H1 (cell line): ENCODE measurements at regions not wholly inside any gene's neighbourhood (a gene's known extent, or its start where the extent isn't known, plus 50 kb on each side); places are given as distances from the start of the nearest gene placed in this dataset.

Source experiments
- CTCF ChIA-PET: fragments of 300-600 bp; sonication (Branson Sonifier 250); formaldehyde crosslinking; loops from one replicate; lab custom pipeline; 2021; ENCODE audit not compliant: partially characterized antibody; lab: Charles Lee
- POLR2A ChIA-PET: fragments of 300-600 bp; sonication (Branson Sonifier 250); formaldehyde crosslinking; loops from one replicate; lab custom pipeline; 2021; ENCODE audit warnings: inconsistent platforms; ENCODE audit not compliant: partially characterized antibody; lab: Charles Lee
- DNase-seq, 2 experiments: peaks; one replicate each; pipeline versions ENCODE4 v3.0.0 to v3.0.0-alpha.2; 2010 to 2022; ENCODE audit warnings: low spot score in 2 of 2, low read depth in 1 of 2, mixed read lengths in 1 of 2
- FAIRE-seq: peaks from 2 replicates; lab custom pipeline; 2011; peaks lifted over from hg19 to GRCh38; lab: Jason Lieb, UNC
- H2AFZ ChIP-seq: 2 replicates; pipeline ENCODE4 v1.8.1; 2012; ENCODE audit warnings: low read length, inconsistent platforms
- H2AK5ac ChIP-seq: 2 replicates; pipeline ENCODE4 v1.6.1; 2013; ENCODE audit warnings: low read depth, low read length
- H2BK120ac ChIP-seq: replicated peaks from 2 replicates; pipeline ENCODE3; 2013; ENCODE audit warnings: low read depth, low read length, inconsistent platforms
- H2BK12ac ChIP-seq: 2 replicates; pipeline ENCODE4 v1.6.1; 2013; ENCODE audit warnings: low read depth, low read length
- H2BK15ac ChIP-seq: 2 replicates; pipeline ENCODE4 v1.6.1; 2013; ENCODE audit warnings: low read length
- H2BK20ac ChIP-seq: 2 replicates; pipeline ENCODE4 v1.6.1; 2013; ENCODE audit warnings: low read length
- H2BK5ac ChIP-seq: 2 replicates; pipeline ENCODE4 v1.6.1; 2013; ENCODE audit warnings: low read depth, low read length
- H3K14ac ChIP-seq: 2 replicates; pipeline ENCODE4 v1.6.1; 2013; ENCODE audit warnings: inconsistent platforms; ENCODE audit not compliant: insufficient read length
- H3K18ac ChIP-seq: 2 replicates; pipeline ENCODE4 v1.6.1; 2013; ENCODE audit warnings: low read length; ENCODE audit errors: extremely low read depth
- H3K23ac ChIP-seq: 2 replicates; pipeline ENCODE4 v1.6.1; 2013; ENCODE audit warnings: inconsistent platforms; ENCODE audit not compliant: insufficient read length
- H3K23me2 ChIP-seq: 2 replicates; pipeline ENCODE4 v1.6.1; 2013; ENCODE audit warnings: low read depth, low read length
- H3K27ac ChIP-seq: 2 replicates; pipeline ENCODE4 v1.6.1; 2011; ENCODE audit warnings: low read depth, low read length, inconsistent platforms
- H3K27me3 ChIP-seq, 4 experiments: replicated peaks in 1 of 4; 1 replicate in 1 of 4; 2 replicates in 3 of 4; pipeline versions ENCODE4 v1.6.1 to v1.8.1; 2011 to 2013; ENCODE audit warnings: low read length in 3 of 4, mild to moderate bottlenecking in 3 of 4, inconsistent platforms in 2 of 4, mixed read lengths in 2 of 4, moderate library complexity in 1 of 4; ENCODE audit not compliant: control insufficient read depth in 3 of 4, insufficient read depth in 3 of 4; ENCODE audit errors: extremely low read depth in 1 of 4
- H3K36me3 ChIP-seq, 4 experiments: 2 replicates each; pipeline versions ENCODE4 v1.6.1 to v1.8.1; 2011 to 2013; ENCODE audit warnings: mild to moderate bottlenecking in 4 of 4, low read length in 3 of 4, moderate library complexity in 2 of 4, control low read depth in 1 of 4, inconsistent platforms in 1 of 4; ENCODE audit not compliant: insufficient read depth in 4 of 4, control insufficient read depth in 2 of 4
- H3K4ac ChIP-seq: replicated peaks from 2 replicates; pipeline ENCODE3; 2013; ENCODE audit warnings: low read length, low read depth, mixed read lengths, inconsistent platforms; ENCODE audit not compliant: insufficient read length
- H3K4me1 ChIP-seq, 4 experiments: replicated peaks in 1 of 4; 1 replicate in 1 of 4; 2 replicates in 3 of 4; pipeline versions ENCODE4 v1.6.1 to v1.8.1; 2011 to 2013; ENCODE audit warnings: low read length in 3 of 4, inconsistent platforms in 2 of 4, mixed read lengths in 1 of 4; ENCODE audit not compliant: insufficient read depth in 4 of 4, control insufficient read depth in 3 of 4
- H3K4me2 ChIP-seq, 2 experiments: 2 replicates each; pipeline versions ENCODE4 v1.6.1 to v1.8.1; 2011 to 2013; ENCODE audit warnings: low read depth in 2 of 2, low read length in 2 of 2, control low read depth in 1 of 2, inconsistent platforms in 1 of 2, mild to moderate bottlenecking in 1 of 2; ENCODE audit not compliant: insufficient read depth in 1 of 2
- H3K4me3 ChIP-seq, 4 experiments: fragments of 200-600, 300-600 bp in 1 of 4; sonication (generic), shearing (Covaris generic), sonication (Bioruptor Twin) in 1 of 4; 2 replicates each; pipeline versions ENCODE4 v1.5.1 to v1.8.1; 2011 to 2016; ENCODE audit warnings: low read length in 4 of 4, low read depth in 3 of 4, control low read depth in 2 of 4, inconsistent platforms in 2 of 4, mild to moderate bottlenecking in 2 of 4, mixed read lengths in 1 of 4, moderate library complexity in 1 of 4; ENCODE audit not compliant: insufficient read depth in 2 of 4; ENCODE audit errors: extremely low read depth in 1 of 4
- H3K56ac ChIP-seq: replicated peaks from 2 replicates; pipeline ENCODE3; 2013; ENCODE audit warnings: low read depth, mild to moderate bottlenecking, mixed read lengths, low read length, inconsistent platforms; ENCODE audit not compliant: insufficient read length
- H3K79me1 ChIP-seq: 2 replicates; pipeline ENCODE4 v1.6.1; 2013; ENCODE audit warnings: low read depth, low read length, control low read depth
- H3K79me2 ChIP-seq, 2 experiments: 2 replicates each; pipeline versions ENCODE4 v1.6.1 to v1.8.1; 2012 to 2013; ENCODE audit warnings: low read length in 2 of 2, mild to moderate bottlenecking in 2 of 2, inconsistent platforms in 1 of 2; ENCODE audit not compliant: insufficient read depth in 2 of 2, control insufficient read depth in 1 of 2
- H3K9ac ChIP-seq, 4 experiments: replicated peaks in 1 of 4; 1 replicate in 1 of 4; 2 replicates in 3 of 4; pipeline versions ENCODE4 v1.6.1 to v1.8.1; 2011 to 2013; ENCODE audit warnings: low read depth in 3 of 4, low read length in 3 of 4, control low read depth in 2 of 4, mild to moderate bottlenecking in 2 of 4, moderate library complexity in 2 of 4, inconsistent platforms in 1 of 4; ENCODE audit errors: extremely low read depth in 1 of 4
- H3K9me3 ChIP-seq, 2 experiments: 2 replicates each; pipeline versions ENCODE4 v1.6.1 to v1.8.1; 2012 to 2013; ENCODE audit warnings: mild to moderate bottlenecking in 2 of 2, moderate library complexity in 2 of 2, control low read depth in 1 of 2, inconsistent platforms in 1 of 2, low read depth in 1 of 2, low read length in 1 of 2, mixed read lengths in 1 of 2; ENCODE audit not compliant: insufficient read depth in 2 of 2
- H4K20me1 ChIP-seq, 2 experiments: replicated peaks in 1 of 2; 2 replicates each; pipeline versions ENCODE3 to v1.8.1; 2011 to 2013; ENCODE audit warnings: inconsistent platforms in 2 of 2, low read length in 2 of 2, mild to moderate bottlenecking in 1 of 2; ENCODE audit not compliant: insufficient read depth in 2 of 2, control insufficient read depth in 1 of 2
- H4K5ac ChIP-seq: 2 replicates; pipeline ENCODE4 v1.6.1; 2013; ENCODE audit warnings: low read length, low read depth, mixed read lengths, inconsistent platforms; ENCODE audit not compliant: insufficient read length
- H4K8ac ChIP-seq: 2 replicates; pipeline ENCODE4 v1.8.0; 2013; ENCODE audit warnings: mild to moderate bottlenecking, moderate library complexity, low read length, inconsistent platforms; ENCODE audit not compliant: insufficient read depth; ENCODE audit errors: extremely low read depth
- H4K91ac ChIP-seq: replicated peaks from 2 replicates; pipeline ENCODE3; 2013; ENCODE audit warnings: low read length, mixed read lengths, inconsistent platforms; ENCODE audit not compliant: insufficient read length
- PHF8 ChIP-seq: fragments of 200-600 bp; sonication (generic); conservative IDR thresholded peaks from 2 replicates; pipeline ENCODE4 v1.7.1; 2012; ENCODE audit warnings: low read depth, mild to moderate bottlenecking, inconsistent platforms, low read length, moderate library complexity
- SIX5 ChIP-seq: IDR thresholded peaks from 2 replicates; pipeline ENCODE4 v1.6.1; 2011; ENCODE audit warnings: mild to moderate bottlenecking, low read depth, low read length
- SP1 ChIP-seq: IDR thresholded peaks from 2 replicates; pipeline ENCODE4 v1.6.1; 2011; ENCODE audit warnings: low read depth, low read length
- TAF1 ChIP-seq: IDR thresholded peaks from 2 replicates; pipeline ENCODE4 v1.6.1; 2011; ENCODE audit warnings: mild to moderate bottlenecking, low read depth, low read length
- YY1 ChIP-seq: IDR thresholded peaks from 2 replicates; pipeline ENCODE4 v1.6.1; 2011; ENCODE audit warnings: low read depth, mild to moderate bottlenecking, low read length
- WGBS, 2 experiments: shearing (Covaris generic) in 1 of 2; methylation state at CpG; one replicate each; pipeline versions ENCODE4 v1.1.6 to v1.1.7; 2013 to 2015; ENCODE audit warnings: low lambda C conversion rate in 2 of 2, mixed read lengths in 2 of 2, inconsistent platforms in 1 of 2, low coverage in 1 of 2, missing lambda C conversion rate in 1 of 2; ENCODE audit not compliant: insufficient replicate concordance in 2 of 2, insufficient coverage in 1 of 2, insufficient read length in 1 of 2; ENCODE audit errors: extremely low coverage in 1 of 2, missing lambda C conversion rate in 1 of 2; 5-methylcytosine and 5-hydroxymethylcytosine counted together
- TF ChIP-seq, protein P1 (sequence below): IDR thresholded peaks from 2 replicates; pipeline ENCODE4 v1.6.1; 2011; ENCODE audit warnings: low read length, improper control_type of control experiment

DNA sequence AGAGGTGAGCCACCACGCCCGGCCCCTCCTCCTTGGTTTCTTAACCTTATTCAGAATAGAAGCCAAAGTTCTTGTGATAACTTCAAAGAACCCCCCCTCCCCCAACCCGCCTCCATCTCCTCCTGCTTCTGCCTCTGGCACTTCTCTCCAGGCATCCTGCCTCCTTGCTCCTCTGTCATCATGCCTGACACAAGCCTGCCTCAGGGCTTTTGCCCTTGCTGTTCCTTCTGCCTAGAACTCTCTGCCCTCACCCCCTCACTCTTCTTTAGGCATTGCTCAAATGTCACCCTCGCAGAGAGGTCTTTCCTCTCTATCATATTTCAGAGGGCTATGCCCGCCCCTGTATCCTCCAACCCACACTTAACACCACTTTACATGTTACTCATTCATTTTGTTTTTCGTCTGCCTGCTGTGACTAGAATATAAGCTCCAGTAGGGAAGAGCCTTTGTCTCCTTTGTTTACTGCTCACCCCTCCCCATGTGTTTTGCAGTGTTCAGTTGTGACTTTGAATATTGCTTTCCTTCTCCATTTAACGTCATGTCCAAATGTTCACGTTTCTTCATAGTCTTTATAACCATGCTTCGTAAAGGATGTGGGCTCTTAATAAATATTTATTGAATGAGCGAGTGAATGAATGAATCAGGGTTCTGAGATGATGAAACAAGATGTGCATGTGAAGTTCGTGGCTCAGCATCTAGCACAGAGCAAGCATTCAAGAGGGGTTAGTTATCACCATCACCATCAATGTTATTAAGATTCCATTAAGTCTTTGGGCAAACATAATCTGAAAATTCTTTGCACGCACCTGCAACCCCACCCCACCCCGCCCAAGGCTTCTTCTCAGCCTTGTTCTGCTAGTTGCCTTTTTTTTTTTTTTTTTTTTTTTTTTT, 186.2 kb upstream of the WSCD1 start:
- FAIRE-seq (no peak), DNase-seq (no peak)
- H3K27ac ChIP-seq: no peak overlapping the region
- H4K5ac ChIP-seq: no peak overlapping the region
- H3K27me3 ChIP-seq: no peaks in the 10 kb centered on the region; a peak in 1 of 7 replicates
- no peak overlapping the region for H4K8ac ChIP-seq
- H3K36me3 ChIP-seq: no peaks in the 10 kb centered on the region
- no peak overlapping the region for H3K23ac ChIP-seq
- no peak overlapping the region for H3K14ac ChIP-seq
- no peak overlapping the region for H3K56ac ChIP-seq
- H2BK15ac ChIP-seq: no peak overlapping the region
- no peak overlapping the region for H3K4me3 ChIP-seq
- 72% methylated on average over 13 of the region's 13 CpGs; no CpG with 5 or more reads in 1 of the 2 experiments for WGBS, 2 experiments
- H2BK5ac ChIP-seq: no peak overlapping the region
- no peak overlapping the region; a peak in 1 of 4 replicates for H3K4me2 ChIP-seq
- POLR2A ChIA-PET: no interaction called here
- no peak overlapping the region for H3K18ac ChIP-seq
- no peak overlapping the region for H2AK5ac ChIP-seq
- CTCF ChIA-PET: no interaction called here
- no peaks in the 10 kb centered on the region for H3K79me1 ChIP-seq
- no peaks in the 10 kb centered on the region for H3K23me2 ChIP-seq
- no peak overlapping the region for H3K9ac ChIP-seq
- no peaks in the 10 kb centered on the region; a peak in 1 of 4 replicates for H3K9me3 ChIP-seq
- H4K20me1 ChIP-seq: no peaks in the 10 kb centered on the region
- no peak overlapping the region for H2BK120ac ChIP-seq
- H3K4ac ChIP-seq: no peak overlapping the region
- peak overlapping the region; percentile 28; the same call in 1 of the 2 replicates for H2BK12ac ChIP-seq
- H3K4me1 ChIP-seq: peaks cover 0 to 5% (median 1%) of the 10 kb centered on the region in 4 experiments; a peak in 2 of 7 replicates
- no peak overlapping the region for H2BK20ac ChIP-seq
- no peaks in the 10 kb centered on the region for H3K79me2 ChIP-seq
- H4K91ac ChIP-seq: peak overlapping the region; percentile 23
- H2AFZ ChIP-seq: 0 out of 2 replicates have a peak overlapping the region, but pooled peaks have one; percentile 7
- TF ChIP-seq, protein P1, sequence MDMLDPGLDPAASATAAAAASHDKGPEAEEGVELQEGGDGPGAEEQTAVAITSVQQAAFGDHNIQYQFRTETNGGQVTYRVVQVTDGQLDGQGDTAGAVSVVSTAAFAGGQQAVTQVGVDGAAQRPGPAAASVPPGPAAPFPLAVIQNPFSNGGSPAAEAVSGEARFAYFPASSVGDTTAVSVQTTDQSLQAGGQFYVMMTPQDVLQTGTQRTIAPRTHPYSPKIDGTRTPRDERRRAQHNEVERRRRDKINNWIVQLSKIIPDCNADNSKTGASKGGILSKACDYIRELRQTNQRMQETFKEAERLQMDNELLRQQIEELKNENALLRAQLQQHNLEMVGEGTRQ: no peak
- no peak for TF ChIP-seq SIX5
- no peak for TF ChIP-seq SP1
- TF ChIP-seq TAF1: no peak
- TF ChIP-seq PHF8: no peak
- TF ChIP-seq YY1: no peak
